GM18505 (cell line): ENCODE measurements at regions not wholly inside any gene's neighbourhood (a gene's known extent, or its start where the extent isn't known, plus 50 kb on each side); places are given as distances from the start of the nearest gene placed in this dataset.

Source experiments
- ATAC-seq: cut with Tn5 transposase; IDR thresholded peaks from one replicate; pipeline ENCODE4 v1.9.1; 2021; ENCODE audit not compliant: unreplicated experiment
- POLR2A ChIP-seq: IDR thresholded peaks from 4 replicates; pipeline ENCODE4 v1.6.1; 2011; ENCODE audit warnings: borderline replicate concordance; ENCODE audit not compliant: insufficient read depth, insufficient read length; ENCODE audit errors: extremely low read depth

GRCh38 chr14:29163109-29163508, 396.5 kb downstream of the FOXG1 start:
- TF ChIP-seq POLR2A, result no peak
- ATAC-seq, result no peak

- ATAC-seq, result no peak
- no peak for TF ChIP-seq POLR2A
Observed at GRCh38 chr14:29165431-29165830, 398.8 kb downstream of the FOXG1 start.

GRCh38 chr14:29166507-29166906, 399.9 kb downstream of the FOXG1 start:
- no peak for TF ChIP-seq POLR2A
- no peak for ATAC-seq

GRCh38 chr14:29168149-29168548, 401.6 kb downstream of the FOXG1 start:
- ATAC-seq, result no peak
- TF ChIP-seq POLR2A, result no peak

- TF ChIP-seq POLR2A, result no peak
- ATAC-seq, result no peak
Observed at GRCh38 chr14:29169408-29169807, 402.8 kb downstream of the FOXG1 start.

GRCh38 chr14:29175706-29176105, 409.1 kb downstream of the FOXG1 start:
- no peak for ATAC-seq

GRCh38 chr14:29176876-29177275, 410.3 kb downstream of the FOXG1 start:
- no peak for ATAC-seq
- no peak for TF ChIP-seq POLR2A

More at GRCh38 chr14:29175706-29176105, 409.1 kb downstream of the FOXG1 start:
- TF ChIP-seq POLR2A, result no peak

- no peak for TF ChIP-seq POLR2A
- no peak for ATAC-seq
Observed at GRCh38 chr14:29178971-29179370, 412.4 kb downstream of the FOXG1 start.

GRCh38 chr14:29191092-29191491, 424.5 kb downstream of the FOXG1 start:
- ATAC-seq, result no peak
- TF ChIP-seq POLR2A, result no peak

GRCh38 chr14:29197557-29197956, 431.0 kb downstream of the FOXG1 start:
- ATAC-seq, result no peak
- TF ChIP-seq POLR2A, result no peak

GRCh38 chr14:29205658-29206057, 439.1 kb downstream of the FOXG1 start:
- ATAC-seq, result no peak
- no peak for TF ChIP-seq POLR2A

- no peak for TF ChIP-seq POLR2A
- no peak for ATAC-seq
Observed at GRCh38 chr14:29215853-29216252, 449.3 kb downstream of the FOXG1 start.

- ATAC-seq, result no peak
- no peak for TF ChIP-seq POLR2A
Observed at GRCh38 chr14:29216268-29217232, 450.0 kb downstream of the FOXG1 start.

GRCh38 chr14:29217813-29218450, 451.3 kb downstream of the FOXG1 start:
- TF ChIP-seq POLR2A, result no peak
- no peak for ATAC-seq
